ENCODE measurements at regions not wholly inside any gene's neighbourhood (a gene's known extent, or its start where the extent isn't known, plus 50 kb on each side); places are given as distances from the start of the nearest gene placed in this dataset.

DNA sequence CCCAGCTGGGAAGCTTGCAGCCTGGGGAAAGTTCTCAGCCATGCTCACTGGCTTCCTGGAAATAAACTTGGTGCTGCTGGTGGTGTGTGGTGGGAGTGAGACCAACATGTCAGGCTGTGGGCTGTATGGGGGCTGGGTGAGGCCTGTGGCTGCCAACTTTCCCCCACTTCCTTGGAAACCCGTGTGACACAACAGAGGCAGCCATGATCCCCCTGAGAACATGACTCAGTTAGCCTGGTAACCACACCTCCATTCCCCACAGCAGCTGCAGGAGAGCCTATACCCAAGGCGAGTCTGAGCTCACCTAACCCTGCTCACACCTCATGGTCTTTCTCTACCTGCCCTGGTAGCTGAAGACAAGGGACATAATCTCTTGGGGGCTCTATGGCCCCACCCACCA lies 72.7 kb upstream of the RGMB start:
- no peak for DNase-seq (ENCODE audit: low spot score)

DNA sequence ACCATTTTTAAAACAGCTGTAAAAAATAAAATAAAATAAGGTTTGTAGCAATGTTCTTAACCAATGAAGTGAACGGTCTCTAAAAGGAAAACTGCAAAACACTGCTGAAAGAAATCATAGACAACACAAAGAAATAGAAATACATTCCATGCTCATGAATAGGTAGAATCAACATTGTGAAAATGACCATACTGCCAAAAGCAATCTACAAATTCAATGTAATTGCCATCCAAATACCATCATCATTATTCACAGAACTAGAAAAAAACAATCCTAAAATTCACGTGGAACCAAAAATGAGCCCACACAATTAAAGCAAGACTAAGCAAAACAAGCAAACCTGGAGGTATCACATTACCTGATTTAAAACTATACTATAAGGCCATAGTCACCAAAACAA lies 67.6 kb upstream of the RGMB start:
- no peak for DNase-seq (ENCODE audit: low spot score)

DNA sequence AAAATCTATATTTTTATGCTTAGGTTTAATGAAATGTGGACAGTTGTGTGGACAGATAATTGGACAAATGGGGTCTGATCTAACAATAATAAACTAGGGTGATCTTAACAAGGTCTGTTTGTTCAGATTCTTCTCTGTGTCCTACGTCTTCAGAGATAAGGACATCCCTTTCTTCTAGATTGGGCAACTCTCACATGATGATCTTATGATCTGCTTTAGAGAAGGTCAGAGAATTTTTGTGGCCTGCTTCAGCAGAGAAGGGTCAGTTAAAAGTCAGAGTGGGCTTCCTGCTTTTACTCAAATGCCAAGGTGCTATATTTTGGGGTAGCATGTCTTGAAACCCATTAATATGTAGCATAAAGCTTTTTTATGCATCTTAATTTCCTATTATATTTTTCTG lies 63.8 kb upstream of the RGMB start:
- no peak for DNase-seq (ENCODE audit: low spot score)

DNA sequence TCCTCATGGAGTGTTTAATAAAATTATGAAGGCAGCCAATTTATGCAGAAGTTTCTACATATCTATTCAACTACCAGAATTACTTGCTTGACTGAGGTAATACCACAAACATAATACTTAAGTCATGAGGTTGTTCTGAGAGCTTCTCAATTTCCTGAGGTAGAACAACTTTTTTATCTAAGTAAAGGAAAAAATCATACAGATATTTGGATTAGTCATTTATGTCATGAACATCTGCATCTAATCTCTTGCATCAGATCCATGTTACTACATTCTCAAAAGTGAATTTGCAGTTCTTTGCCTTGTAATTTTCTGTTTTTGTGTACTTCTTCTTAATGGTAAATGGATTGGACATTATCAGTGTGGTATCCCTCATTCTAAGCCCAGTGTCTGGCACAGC lies 60.4 kb upstream of the RGMB start:
- DNase-seq (ENCODE audit: low spot score): no peak

DNA sequence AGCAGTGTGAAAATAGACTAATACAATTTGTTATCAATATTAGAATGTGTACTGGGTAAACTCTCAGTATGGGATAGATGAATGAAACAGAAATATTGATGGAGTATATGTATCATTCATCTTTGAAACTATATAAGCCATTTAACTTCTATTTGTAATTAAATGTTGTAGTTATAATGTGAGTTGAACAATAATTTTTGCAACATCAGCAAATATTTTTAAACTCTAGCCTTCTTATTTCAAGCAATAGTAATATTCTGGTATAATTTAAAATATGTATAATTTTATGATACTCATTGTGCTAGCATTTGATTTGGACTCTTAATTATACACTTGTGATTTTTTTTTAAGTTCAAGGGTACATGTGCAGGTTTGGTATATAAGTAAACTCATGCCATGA lies 59.6 kb upstream of the RGMB start:
- no peak for DNase-seq (ENCODE audit: low spot score)

DNA sequence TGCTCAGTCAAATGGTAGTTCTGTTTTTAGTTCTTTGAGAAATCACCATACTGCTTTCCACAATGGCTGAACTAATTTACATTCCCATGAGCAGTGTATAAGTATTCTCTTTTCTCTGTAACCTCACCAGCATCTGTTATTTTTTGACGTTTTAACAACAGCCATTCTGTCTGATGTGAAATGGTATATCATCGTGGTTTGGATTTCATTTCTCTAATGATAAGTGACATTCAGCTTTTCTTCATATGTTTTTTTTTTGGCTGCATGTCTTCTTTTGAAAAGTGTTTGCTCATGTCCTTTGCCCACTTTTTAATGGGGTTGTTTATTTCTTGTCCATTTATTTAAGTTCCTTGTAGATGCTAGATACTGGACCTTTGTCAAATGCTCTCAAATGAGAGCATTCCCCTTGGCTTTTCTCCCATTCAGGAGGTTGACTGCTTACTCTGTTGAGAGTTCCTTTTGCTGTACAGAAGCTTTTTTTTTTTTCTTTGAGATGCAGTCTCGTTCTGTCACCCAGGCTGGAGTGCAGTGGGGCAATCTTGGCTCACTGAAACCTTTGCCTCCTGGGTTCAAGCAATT lies 58.7 kb upstream of the RGMB start:
- no peak for DNase-seq (ENCODE audit: low spot score)

DNA sequence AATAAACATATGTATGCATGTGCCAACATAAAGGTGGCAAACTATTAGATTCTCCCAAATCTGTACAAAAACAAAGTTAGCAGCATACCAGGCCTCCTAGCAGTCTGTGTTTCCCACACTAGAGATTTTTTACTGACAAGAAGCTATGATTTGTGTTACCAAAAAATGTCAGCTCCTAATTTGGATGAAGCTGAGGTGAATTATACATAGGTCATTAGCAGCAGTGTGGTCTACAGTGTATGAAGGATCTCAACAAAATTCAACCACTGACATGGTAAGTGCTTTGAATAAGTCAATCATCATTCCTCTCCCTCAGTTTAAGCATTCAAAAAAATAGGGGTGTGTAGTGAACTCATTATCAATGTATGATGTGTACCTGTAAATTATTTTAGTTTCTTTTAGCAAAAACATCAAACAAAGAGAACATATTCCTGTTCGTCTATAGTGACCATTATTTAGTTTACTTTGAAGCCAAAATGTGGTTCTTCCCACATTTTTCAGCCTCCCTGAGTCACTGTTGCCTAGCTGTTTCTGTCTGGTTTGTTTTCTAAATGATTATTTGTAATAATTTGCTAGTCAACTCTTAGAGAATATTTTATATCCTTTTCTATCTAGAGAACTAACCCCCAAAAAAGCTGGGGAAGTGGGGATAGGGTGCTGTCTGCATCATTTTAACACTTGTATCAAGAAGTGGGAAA lies 52.1 kb upstream of the RGMB start:
- no peak for DNase-seq (ENCODE audit: low spot score)

DNA sequence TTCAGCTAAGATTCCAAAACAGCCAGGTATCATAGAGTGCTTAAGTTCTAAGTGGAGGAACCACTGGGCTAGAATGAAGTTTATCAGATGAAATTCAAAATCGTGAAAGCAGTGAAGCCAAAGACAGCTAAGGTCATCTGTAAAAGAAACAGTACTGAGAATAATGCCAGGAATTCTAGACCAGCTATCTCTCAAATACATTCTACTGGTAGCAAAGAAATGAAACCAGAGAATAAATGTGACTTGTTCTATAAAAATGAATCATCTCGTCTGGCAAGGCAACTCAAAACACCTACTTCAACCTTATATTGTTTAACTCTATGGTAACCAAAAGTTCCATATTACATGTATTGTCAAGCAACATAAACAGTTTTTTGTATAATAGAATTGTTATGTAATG lies 51.3 kb upstream of the RGMB start:
- no peak for DNase-seq (ENCODE audit: low spot score)

DNA sequence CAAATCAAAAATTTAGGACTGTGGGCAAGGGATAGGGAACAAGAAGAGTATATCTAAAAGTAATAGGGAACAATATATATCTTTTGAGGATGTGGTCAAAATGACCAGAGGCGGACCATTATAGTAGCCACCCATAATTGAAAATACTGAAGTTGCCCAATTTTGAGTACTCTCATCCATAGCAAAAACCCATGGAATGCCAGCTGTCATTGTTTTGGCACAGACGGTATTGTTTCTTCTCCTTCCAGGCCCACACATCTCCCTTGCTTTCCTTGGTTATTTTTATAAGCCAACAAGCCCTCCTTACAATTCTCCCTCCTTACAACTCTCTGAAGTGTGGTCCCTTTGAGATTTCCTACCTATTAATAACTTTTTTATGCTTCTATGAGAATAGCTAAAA lies 50.4 kb upstream of the RGMB start:
- no peak for DNase-seq (ENCODE audit: low spot score)
